ENCODE measurements at regions not wholly inside any gene's neighbourhood (a gene's known extent, or its start where the extent isn't known, plus 50 kb on each side); places are given as distances from the start of the nearest gene placed in this dataset.
"Not testable (repeated sequence)": the region's sequence is repeated elsewhere in the genome, so short reads cannot be mapped to it uniquely, and the experiment has no call there.

DNA sequence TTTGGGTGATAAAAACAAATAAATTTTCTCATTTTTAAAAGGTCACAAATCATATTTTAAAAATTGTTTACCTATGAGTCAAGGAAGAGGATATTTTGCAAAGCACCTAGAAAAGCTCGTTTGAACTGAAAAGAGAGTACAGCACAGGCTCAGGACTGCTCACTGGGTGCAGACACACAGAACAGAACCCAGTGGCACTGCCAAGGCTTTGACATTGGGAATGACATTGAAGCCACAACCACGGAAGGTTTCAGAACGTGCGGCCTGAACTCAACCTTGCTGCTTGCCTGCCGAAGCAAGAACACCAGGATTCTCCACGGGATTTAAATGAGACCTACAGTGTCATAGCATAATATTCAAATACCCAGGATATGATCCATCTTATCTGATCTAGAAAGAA lies 597.1 kb upstream of the B3GAT1 start:
- DNase-seq = no peak

GRCh38 chr11:135008412-135008811 lies 596.4 kb upstream of the B3GAT1 start:
- DNase-seq = no peak

DNA sequence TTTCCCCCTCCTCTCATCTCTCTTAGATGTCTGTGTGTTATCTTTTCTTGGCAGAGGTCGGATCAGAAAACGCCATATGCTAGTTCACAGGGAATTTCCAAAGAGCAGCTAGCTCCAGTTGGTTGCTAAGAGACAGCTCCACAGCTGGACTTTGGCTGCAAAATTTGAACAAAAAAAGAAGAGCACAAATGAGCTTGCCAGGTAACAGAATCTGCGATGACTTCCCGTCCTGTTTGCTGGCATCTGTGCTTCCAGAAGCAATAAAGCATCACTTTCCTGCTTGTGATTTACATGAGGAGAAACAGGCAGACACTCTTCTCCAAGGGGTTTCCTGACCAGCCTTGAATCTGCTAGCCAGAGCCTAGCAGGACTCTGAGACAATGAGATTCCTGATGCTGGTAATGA lies 596.0 kb upstream of the B3GAT1 start:
- DNase-seq = no peak

- no peak for DNase-seq
These were observed 594.8 kb upstream of the B3GAT1 start for GRCh38 chr11:135006800-135007199.

GRCh38 chr11:135004495-135004894 lies 592.5 kb upstream of the B3GAT1 start:
- DNase-seq = no peak

GRCh38 chr11:135002236-135002635 lies 590.2 kb upstream of the B3GAT1 start:
- DNase-seq = no peak

- DNase-seq = no peak
These were observed 589.5 kb upstream of the B3GAT1 start for GRCh38 chr11:135001581-135001980.

- not testable (repeated sequence) for DNase-seq
These were observed 589.0 kb upstream of the B3GAT1 start for GRCh38 chr11:135001065-135001464.

DNA sequence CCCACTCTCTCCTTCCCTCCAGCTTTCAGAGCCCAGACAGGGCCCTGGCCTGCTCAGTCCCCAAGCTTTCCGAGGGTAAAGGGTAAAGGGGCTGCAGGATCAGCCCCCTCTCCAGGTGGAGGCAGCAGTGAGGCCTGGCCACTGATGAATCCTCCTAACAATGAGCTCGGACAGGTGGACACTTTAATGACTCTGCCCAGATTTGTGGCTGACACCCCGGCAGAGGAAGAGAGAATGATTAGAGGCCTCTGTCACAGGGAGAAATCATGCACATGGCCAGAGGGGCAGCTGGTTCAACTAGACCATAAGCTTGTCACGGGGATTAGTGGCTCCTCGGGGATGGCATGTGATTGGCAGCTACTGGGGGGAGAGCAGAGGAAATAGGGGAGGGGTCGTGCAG lies 587.5 kb upstream of the B3GAT1 start:
- DNase-seq = no peak

DNA sequence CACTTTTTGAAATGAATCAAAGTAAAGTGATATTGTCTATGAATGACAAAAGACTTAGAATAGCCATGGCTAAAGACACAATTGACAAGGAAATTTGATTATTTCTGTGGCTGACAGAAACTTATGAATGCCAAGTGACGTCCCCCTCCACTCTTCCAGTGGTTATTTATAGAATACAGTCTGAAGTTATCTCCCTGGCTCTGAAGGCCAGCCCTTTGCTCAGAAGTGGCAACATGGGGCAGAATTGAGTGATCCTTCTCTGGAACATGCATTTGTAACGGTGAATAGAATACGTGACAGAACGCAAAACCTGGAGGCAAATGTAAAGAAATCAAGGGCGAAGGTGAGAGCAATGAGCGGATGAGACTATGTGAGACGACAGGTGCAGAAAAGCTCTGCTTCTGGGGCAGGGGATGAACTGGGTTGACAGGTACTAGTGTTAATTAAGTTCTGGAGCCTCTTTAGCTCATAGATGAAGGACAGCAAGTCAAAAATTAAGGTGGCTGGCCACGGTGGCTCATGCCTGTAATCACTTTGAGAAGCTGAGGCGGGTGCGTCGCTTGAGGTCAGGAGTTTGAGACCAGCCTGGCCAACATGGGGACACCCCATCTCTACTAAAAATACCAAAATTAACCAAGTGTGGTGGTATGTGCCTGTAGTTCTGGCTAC lies 585.7 kb upstream of the B3GAT1 start:
- DNase-seq = no peak

DNA sequence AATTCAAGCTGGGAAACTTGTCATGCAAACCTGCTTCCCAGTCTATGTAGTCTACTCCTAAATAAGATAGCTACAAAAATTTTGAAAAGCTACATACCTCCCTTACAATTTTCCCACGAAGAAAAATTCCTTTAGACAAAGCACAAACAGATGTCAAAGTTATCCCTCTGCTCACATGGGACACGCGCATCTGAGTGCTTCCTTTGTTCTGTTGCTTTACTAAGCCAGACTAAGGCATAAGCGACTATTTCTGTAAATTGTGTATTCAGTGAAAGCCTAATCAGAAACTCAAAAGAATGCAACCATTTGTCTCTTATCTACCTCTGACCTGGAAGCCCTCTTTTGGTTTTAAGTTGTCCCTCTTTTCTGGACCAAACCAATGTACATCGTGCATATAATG lies 583.7 kb upstream of the B3GAT1 start:
- DNase-seq = no peak

GRCh38 chr11:134994431-134994830 lies 582.4 kb upstream of the B3GAT1 start:
- DNase-seq = no peak

DNA sequence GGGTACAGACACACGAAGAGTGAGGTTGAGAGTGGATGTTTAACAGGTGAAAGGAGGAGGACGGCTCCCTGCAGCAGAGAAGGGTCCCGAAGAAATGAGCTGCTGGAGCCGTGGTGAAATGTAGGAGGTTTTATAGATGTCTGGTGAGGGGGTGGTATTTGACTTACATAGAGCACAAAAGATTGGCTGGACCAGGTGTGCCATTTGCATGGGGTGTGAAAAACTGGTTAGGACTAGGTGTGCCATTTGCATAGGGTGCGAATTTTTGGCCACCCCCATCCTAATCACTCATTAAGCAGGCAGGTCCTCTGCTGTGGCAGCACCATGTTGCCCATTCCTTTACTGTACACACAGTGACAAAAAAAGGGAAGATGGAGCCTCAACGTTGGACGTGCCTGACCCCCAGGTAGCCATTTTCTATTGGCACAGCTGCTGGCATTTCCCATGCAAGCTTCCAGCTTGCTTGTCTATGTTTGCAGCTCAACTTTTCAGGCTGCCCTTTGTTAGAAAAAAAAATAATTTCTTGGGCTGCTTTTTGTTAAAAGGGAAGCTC lies 581.7 kb upstream of the B3GAT1 start:
- DNase-seq = no peak

DNA sequence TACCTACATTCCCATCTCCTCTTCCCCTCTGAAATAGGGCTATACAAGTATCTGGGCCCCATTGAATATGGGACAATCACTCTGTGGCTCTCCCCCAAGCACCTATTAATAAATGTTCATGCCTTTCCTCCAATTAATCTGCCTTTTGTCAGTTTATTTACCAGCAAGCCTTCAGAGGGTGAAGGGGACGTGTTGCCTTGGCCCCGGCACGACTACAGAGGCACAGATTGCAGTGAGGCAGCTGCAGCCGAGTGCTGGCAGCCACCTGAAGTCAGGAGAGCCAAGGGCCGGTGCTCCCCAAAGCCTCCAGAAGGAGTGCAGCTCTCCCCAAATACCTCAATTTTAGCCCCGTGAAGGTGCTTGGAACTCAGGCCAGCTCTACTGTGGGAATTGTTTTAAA lies 580.9 kb upstream of the B3GAT1 start:
- DNase-seq = no peak

- DNase-seq = no peak
These were observed 576.5 kb upstream of the B3GAT1 start for GRCh38 chr11:134988495-134988894.

DNA sequence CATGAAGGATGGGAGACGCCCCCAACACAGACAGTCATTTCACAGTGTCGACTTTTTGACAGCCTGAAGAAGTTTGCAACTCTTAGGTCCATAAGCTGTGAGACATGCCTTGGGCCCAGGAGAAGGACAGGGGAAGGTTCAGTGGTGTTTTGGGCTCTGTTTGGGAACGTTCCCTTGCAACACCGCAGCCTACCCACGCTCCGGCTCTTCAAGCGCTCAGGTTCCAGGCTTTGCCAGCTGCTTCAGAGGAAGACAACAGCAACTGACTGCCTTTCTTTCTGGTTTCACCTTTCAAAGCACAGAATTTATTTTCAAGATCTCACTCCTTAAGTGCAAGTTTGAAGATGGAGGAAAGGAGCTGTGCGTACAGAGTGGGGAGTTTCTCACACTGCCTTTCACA lies 575.8 kb upstream of the B3GAT1 start:
- no peak for DNase-seq

DNA sequence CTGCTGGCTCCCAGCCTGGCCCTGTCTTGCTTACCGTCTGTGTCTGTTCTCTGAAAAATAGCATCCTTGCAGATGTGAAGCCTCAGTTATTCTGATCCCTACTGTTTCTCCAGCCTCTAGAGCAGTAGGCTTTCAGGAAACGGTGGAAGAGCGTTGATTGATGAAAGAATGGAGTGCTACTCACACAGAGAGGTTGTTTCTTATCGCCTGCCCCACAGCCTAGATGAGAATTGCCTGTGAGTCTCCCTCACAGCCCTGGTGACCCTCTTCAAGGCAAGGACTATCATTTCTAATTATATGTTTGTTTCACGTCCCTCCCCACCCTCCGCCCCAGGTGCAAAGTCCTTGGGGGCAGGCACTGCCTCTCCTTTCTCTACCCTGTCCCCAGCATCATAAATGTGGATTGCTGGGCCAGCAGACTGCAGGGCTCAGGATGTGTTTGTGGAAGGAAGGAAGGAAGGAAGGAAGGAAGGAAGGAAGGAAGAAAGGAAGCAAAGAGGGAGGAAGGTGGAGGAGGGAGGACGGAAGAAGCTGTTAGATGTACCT lies 575.3 kb upstream of the B3GAT1 start:
- no peak for DNase-seq

DNA sequence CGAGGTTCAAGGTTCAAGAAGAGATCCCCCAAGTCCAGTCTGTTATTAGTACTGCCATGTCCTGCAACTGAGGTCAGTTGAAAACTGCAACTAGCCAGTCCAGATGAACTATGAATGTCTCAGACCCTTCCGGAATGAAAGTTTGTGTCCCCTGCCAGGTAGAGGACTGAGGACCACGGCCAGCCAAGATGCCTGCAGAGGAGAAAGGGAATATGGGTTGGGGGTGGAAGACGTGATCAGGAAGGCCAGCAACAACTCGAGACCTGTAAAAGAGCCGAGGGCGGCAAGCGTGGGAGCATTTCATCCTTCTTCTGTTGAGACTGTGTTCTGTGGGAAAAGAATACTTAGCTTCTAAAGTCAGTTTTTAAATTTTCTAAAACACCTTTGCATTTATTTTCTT lies 572.4 kb upstream of the B3GAT1 start:
- DNase-seq = no peak

DNA sequence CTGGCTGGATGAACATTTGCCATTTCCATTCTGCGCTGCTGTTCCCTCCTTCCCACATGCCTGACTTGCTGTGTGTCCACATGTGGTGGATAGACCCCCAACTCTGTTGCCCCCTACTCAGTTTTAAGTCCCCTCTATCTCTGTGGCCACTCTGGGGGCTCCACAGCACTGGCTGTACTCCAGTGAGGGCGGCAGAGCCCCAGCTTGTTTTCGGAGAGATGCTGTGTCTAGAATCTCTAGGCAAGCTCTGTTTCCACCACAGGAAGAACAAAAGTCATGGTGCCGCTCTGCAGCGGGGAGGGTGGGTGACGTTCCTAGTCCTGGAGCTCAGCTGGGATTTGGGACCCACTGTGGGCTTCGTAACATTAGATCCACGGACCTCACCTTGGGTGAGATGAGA lies 570.4 kb upstream of the B3GAT1 start:
- DNase-seq = not testable (repeated sequence)

GRCh38 chr11:134981835-134982234 lies 569.8 kb upstream of the B3GAT1 start:
- DNase-seq = no peak

DNA sequence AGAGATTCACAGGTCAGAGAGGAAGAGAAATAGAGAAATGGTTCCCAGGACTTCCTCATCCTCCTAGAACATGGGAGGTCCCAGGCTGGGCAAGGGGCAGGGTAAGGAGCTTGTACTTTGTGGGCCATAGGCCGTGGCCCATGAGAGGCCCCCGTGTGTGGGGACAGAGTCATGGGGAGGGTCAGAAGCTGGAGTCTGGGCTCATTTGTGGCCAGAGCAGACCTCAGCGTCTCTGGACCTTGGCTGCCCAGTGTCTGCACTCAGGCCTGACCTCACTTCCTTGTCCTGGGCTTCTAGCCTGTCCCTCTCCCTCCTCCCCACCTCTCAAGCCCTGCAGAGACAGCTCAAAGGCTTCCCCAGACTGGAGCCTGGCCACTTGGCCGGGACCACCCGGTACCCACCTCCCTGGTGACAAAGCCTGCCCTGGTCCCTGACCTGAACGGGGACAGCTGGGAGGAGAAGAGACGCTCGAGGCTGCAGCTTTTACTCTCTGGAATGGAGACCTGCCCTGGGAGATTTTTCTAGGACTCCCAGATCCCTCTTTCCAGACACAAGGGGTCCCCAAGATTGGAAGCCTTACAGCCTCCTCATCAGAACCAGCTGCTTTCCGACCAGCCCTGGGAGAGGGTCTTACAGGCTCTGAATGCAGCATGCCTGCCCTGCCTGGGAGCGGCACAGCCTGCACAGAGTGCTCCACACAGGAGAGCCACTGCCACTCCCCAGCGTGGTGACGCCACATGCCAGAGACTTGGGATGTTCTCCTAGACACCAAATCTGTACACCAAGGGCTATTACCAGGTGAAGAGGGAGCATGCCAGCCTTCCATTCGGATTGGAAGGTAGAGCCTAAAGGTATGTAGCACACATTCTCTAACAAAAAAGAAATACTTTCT lies 569.0 kb upstream of the B3GAT1 start:
- no peak for DNase-seq

- DNase-seq = not testable (repeated sequence)
These were observed 567.0 kb upstream of the B3GAT1 start for GRCh38 chr11:134979089-134979457.

DNA sequence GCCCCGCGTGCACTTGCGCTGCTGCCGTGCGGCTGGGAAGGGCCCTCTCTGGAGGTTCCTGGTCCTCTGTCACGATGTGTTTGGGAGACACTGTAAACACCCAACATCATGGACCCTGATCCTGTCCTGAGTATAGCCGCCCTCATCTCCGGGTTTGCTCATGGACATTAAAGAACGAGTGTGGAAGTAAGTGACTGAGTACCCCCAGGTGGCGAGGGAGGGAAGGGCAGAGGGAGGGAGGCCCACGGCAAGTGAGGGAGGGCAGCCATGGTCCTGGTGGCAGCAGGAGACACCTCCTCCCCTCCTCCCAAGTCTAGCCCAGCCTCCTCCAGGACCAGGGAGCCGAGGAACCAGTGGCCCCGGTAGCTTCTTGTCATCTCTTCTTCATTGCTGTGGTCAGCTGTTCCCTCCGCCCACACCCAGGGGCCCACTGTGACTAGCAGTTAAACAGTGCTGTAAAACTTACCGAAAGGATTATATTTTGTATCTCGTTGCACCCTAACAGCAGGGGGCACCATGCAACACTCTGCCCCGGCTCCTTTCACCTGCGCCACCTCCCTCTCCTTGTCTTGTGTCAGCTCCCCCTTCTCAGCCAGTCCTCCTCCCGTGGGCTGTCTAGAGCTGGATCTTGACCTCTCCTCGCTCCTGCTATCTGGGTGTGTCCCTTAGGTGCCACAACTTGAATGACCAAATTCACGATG lies 566.5 kb upstream of the B3GAT1 start:
- DNase-seq = no peak
